Activated T-helper 17 cell treated with anti-CD3 and anti-CD28 coated beads, Interleukin-2, amount 50 U/mL, for 72 hours (primary cell): ENCODE measurements at regions not wholly inside any gene's neighbourhood (a gene's known extent, or its start where the extent isn't known, plus 50 kb on each side); places are given as distances from the start of the nearest gene placed in this dataset.

Source experiments
- ATAC-seq: fragments of 150-1000 bp; cut with Tn5 transposase; replicated peaks from 2 replicates; pipeline ENCODE4 v1.10.0; 2021; ENCODE audit warnings: mild to moderate bottlenecking, moderate library complexity
- H3K27ac Mint-ChIP-seq: one replicate; pipeline ENCODE4 v1.8.0; 2022; ENCODE audit warnings: mixed read lengths
- H3K27me3 Mint-ChIP-seq: one replicate; pipeline ENCODE4 v1.8.0; 2022; ENCODE audit warnings: mixed read lengths
- H3K36me3 Mint-ChIP-seq: one replicate; pipeline ENCODE4 v1.8.0; 2022; ENCODE audit warnings: low read depth, mild to moderate bottlenecking, mixed read lengths
- H3K4me1 Mint-ChIP-seq: one replicate; pipeline ENCODE4 v1.8.0; 2022; ENCODE audit warnings: mixed read lengths
- H3K4me3 Mint-ChIP-seq: one replicate; pipeline ENCODE4 v1.8.0; 2022; ENCODE audit warnings: mild to moderate bottlenecking, mixed read lengths
- H3K9me3 Mint-ChIP-seq: one replicate; pipeline ENCODE4 v1.8.0; 2022; ENCODE audit warnings: mixed read lengths

DNA sequence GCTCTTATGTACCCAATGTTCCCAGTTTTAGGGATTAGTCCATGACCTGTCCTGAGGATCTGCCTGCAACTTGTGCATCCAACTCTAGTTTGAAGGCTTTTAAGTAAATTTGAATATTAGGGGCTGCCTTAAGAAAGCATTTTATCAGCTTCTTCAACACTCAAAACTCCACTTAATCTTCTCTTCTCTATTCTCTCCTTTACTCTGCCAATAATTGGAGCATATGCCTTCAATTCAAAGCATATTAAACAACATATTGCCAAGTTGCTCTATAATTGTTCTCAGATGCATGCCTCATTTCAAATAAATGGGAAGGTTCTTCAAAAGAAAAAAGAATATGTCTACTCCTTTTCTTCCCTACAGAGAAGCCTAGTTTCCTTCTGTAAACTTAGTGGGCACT is 84.8 kb upstream of the NCKAP5 start:
- Mint-ChIP-seq H3K9me3 (peaks cover 3% of the 10 kb centered on the region), H3K27ac (no peak overlapping the region), H3K4me3 (no peak overlapping the region), H3K36me3 (no peaks in the 10 kb centered on the region), H3K27me3 (peaks cover 3% of the 10 kb centered on the region), H3K4me1 (no peaks in the 10 kb centered on the region)
- ATAC-seq = no peak

GRCh38 chr2:133654949-133655348 is 86.7 kb upstream of the NCKAP5 start:
- peaks cover 5% of the 10 kb centered on the region for H3K27me3 Mint-ChIP-seq
- no peaks in the 10 kb centered on the region for H3K4me1 Mint-ChIP-seq
- H3K27ac Mint-ChIP-seq = no peak overlapping the region
- H3K4me3 Mint-ChIP-seq = no peak overlapping the region
- ATAC-seq = no peak
- no peaks in the 10 kb centered on the region for H3K36me3 Mint-ChIP-seq
- H3K9me3 Mint-ChIP-seq = peaks cover 3% of the 10 kb centered on the region

DNA sequence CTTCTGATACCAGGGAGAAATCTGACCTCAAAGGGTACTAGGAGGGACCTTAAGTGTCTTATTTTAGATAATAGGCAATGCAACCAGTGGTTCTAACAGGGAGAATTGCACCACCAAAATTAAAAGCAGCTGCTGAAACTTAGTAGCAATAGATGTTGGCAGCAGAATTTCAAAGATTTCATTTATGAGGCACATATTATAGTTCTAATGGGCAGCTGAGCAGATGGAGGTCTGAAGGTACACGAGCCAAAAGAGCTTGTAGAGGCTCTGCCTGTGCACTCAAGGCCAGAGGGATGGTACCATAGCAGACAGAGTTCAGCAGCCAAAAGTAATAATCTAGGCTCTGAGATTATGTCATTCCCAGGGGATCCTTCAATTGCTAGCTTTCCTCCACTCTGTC is 87.3 kb upstream of the NCKAP5 start:
- no peak for ATAC-seq
- Mint-ChIP-seq H3K9me3 (peaks cover 3% of the 10 kb centered on the region), H3K27me3 (peaks cover 8% of the 10 kb centered on the region), H3K27ac (no peak overlapping the region), H3K4me3 (no peak overlapping the region), H3K4me1 (no peaks in the 10 kb centered on the region), H3K36me3 (no peaks in the 10 kb centered on the region)

- Mint-ChIP-seq H3K9me3 (peaks cover 2% of the 10 kb centered on the region), H3K27me3 (peaks cover 8% of the 10 kb centered on the region), H3K4me3 (no peak overlapping the region), H3K27ac (no peak overlapping the region), H3K36me3 (no peaks in the 10 kb centered on the region), H3K4me1 (no peaks in the 10 kb centered on the region)
- ATAC-seq = no peak
Measured at GRCh38 chr2:133657591-133657990, 89.3 kb upstream of the NCKAP5 start.

DNA sequence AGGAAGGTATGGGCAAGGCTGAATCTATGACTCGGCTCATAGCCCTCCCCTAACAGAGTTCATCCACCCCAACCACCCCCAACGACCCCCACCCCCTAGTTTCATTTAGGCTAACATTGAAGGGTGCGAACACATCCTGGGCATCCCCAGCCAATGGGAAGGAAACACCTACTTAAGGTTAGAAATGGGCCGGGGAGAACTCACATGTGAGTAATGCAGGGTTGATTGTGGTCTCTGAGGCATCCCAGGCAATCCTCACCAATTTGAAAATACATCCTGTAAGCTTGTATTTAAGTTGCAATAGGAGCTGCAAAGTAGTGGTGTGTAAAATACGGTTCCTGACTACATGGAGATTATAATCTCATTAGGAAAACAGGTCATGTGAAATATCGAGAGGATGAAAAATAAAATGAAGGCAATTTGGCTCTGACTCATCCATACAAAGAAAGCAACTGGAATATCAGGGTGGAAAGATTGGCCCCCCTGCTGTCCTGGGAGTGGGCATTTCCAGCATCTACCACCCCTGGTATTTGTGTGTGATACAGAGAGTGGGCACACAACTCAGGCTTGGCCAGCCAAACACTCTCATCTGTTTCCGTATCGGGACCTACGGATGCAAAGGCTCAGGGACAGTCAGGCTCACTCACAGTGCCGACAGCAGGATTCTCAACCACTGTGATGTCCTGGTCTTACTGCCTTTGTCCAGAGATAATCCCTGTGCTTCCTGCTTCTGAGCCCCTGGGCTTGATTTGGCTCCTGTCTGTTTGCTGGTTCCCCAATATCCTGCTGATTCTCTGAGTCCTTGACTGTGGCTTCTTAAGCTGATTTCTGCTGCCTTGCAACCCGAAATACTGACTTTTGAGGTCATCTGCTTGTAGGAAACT is 90.0 kb upstream of the NCKAP5 start:
- H3K9me3 Mint-ChIP-seq = no peaks in the 10 kb centered on the region
- no peaks in the 10 kb centered on the region for H3K4me1 Mint-ChIP-seq
- no peaks in the 10 kb centered on the region for H3K36me3 Mint-ChIP-seq
- ATAC-seq = no peak
- peaks cover 8% of the 10 kb centered on the region for H3K27me3 Mint-ChIP-seq
- H3K27ac Mint-ChIP-seq = no peak overlapping the region
- H3K4me3 Mint-ChIP-seq = no peak overlapping the region

DNA sequence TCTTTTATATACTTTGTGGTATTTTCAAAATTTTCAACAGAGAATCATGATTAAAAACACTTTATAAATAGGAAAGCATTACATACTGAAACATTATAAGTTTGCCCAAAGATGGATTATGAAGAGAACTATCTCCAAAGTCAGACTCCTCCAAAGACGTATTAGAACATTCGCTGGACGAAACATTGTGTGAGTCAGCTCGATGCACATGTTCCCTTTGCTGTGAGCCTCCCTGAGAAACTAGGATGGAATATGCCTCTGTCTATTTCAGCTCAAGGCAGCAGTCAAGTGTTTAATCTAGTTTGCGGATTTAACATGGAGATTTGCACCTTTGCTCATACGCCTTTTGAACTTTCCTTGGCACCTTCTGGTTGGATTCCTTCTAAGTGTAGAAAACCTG is 92.2 kb upstream of the NCKAP5 start:
- Mint-ChIP-seq H3K27me3 (peaks cover 8% of the 10 kb centered on the region), H3K36me3 (no peaks in the 10 kb centered on the region), H3K4me3 (no peak overlapping the region), H3K9me3 (no peaks in the 10 kb centered on the region), H3K4me1 (no peaks in the 10 kb centered on the region), H3K27ac (no peak overlapping the region)
- ATAC-seq = no peak

DNA sequence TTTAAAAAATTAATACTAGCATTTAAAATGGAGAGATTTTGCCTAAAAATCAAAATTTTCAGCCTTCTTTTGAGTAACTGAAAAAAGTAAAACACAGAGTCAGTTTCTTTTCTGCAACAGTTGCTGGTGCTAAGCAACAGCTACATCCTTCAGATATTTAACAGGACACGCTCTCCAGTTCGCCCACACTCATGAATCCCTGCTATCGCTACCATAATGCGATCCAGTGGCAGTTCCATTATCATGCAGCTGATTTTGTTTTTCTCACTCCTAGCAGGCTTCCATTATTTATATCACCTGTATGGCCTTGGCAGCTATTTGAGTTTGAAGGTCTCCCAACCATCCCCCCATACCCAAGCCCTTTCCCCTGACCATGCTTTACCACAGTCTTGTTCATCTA is 93.1 kb upstream of the NCKAP5 start:
- no peak for ATAC-seq
- no peaks in the 10 kb centered on the region for H3K36me3 Mint-ChIP-seq
- no peak overlapping the region for H3K27ac Mint-ChIP-seq
- H3K27me3 Mint-ChIP-seq = peaks cover 8% of the 10 kb centered on the region
- no peaks in the 10 kb centered on the region for H3K4me1 Mint-ChIP-seq
- H3K4me3 Mint-ChIP-seq = no peak overlapping the region
- H3K9me3 Mint-ChIP-seq = no peaks in the 10 kb centered on the region

DNA sequence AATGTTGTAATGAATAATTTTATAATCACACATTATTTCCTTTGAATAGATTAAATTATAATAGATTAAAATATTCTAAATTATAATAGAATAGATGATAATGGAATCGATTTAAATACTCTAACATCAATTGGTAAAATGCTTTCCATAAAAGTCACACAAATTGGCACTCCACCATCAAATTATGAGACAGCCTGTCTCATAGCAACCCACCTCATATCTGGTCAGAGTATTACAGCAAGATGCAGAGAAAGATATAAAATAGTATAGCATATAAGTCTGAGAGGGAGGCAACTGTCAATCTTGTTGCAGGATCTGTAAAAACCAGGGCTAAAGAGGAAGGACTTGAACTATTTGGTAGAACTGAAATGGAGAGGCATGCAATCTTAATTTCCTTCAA is 98.4 kb upstream of the NCKAP5 start:
- no peak for ATAC-seq
- peaks cover 5% of the 10 kb centered on the region for H3K9me3 Mint-ChIP-seq
- H3K4me3 Mint-ChIP-seq = no peak overlapping the region
- no peaks in the 10 kb centered on the region for H3K4me1 Mint-ChIP-seq
- no peaks in the 10 kb centered on the region for H3K27me3 Mint-ChIP-seq
- H3K27ac Mint-ChIP-seq = no peak overlapping the region
- no peaks in the 10 kb centered on the region for H3K36me3 Mint-ChIP-seq

GRCh38 chr2:133667085-133667484 is 98.8 kb upstream of the NCKAP5 start:
- H3K9me3 Mint-ChIP-seq = peaks cover 5% of the 10 kb centered on the region
- H3K36me3 Mint-ChIP-seq = no peaks in the 10 kb centered on the region
- no peaks in the 10 kb centered on the region for H3K4me1 Mint-ChIP-seq
- no peak overlapping the region for H3K4me3 Mint-ChIP-seq
- no peaks in the 10 kb centered on the region for H3K27me3 Mint-ChIP-seq
- peak; percentile 29 for ATAC-seq
- no peak overlapping the region for H3K27ac Mint-ChIP-seq

DNA sequence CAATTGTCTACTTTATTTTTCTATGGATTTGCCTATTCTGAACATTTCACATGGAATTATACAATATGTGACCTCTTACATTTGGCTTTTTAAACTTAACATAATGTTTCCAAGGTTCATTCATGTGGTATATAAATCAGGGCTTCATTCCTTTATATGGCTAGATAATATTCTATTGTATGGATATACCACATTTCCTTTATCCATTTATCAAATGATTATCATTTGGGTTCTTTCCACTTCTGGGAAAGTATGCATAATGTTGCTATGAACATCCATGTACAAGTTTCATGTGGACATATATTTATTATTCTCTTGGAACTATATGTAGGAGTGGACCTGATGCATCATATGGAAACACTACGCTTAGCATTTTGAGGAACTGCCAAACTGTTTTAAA is 99.7 kb upstream of the NCKAP5 start:
- H3K9me3 Mint-ChIP-seq = peaks cover 5% of the 10 kb centered on the region
- no peaks in the 10 kb centered on the region for H3K4me1 Mint-ChIP-seq
- no peak for ATAC-seq
- no peak overlapping the region for H3K27ac Mint-ChIP-seq
- no peaks in the 10 kb centered on the region for H3K27me3 Mint-ChIP-seq
- H3K36me3 Mint-ChIP-seq = no peaks in the 10 kb centered on the region
- no peak overlapping the region for H3K4me3 Mint-ChIP-seq

GRCh38 chr2:133668547-133668946 is 100.3 kb upstream of the NCKAP5 start:
- Mint-ChIP-seq H3K9me3 (peaks cover 5% of the 10 kb centered on the region), H3K27ac (no peak overlapping the region), H3K36me3 (no peaks in the 10 kb centered on the region), H3K4me3 (no peak overlapping the region), H3K27me3 (no peaks in the 10 kb centered on the region), H3K4me1 (no peaks in the 10 kb centered on the region)
- no peak for ATAC-seq

GRCh38 chr2:133673305-133673905 is 105.1 kb upstream of the NCKAP5 start:
- H3K4me3 Mint-ChIP-seq = no peak overlapping the region
- peaks cover 5% of the 10 kb centered on the region for H3K9me3 Mint-ChIP-seq
- no peaks in the 10 kb centered on the region for H3K4me1 Mint-ChIP-seq
- no peak overlapping the region for H3K27ac Mint-ChIP-seq
- H3K27me3 Mint-ChIP-seq = peaks cover 6% of the 10 kb centered on the region
- H3K36me3 Mint-ChIP-seq = no peaks in the 10 kb centered on the region
- no peak for ATAC-seq

- Mint-ChIP-seq H3K27me3 (peaks cover 6% of the 10 kb centered on the region), H3K27ac (no peak overlapping the region), H3K4me1 (no peaks in the 10 kb centered on the region), H3K36me3 (no peaks in the 10 kb centered on the region), H3K9me3 (no peaks in the 10 kb centered on the region), H3K4me3 (no peak overlapping the region)
- no peak for ATAC-seq
Measured at GRCh38 chr2:133674066-133674432, 105.8 kb upstream of the NCKAP5 start.

GRCh38 chr2:133674433-133675331 is 106.4 kb upstream of the NCKAP5 start:
- H3K27ac Mint-ChIP-seq = no peak overlapping the region
- peaks cover 6% of the 10 kb centered on the region for H3K27me3 Mint-ChIP-seq
- no peaks in the 10 kb centered on the region for H3K9me3 Mint-ChIP-seq
- no peaks in the 10 kb centered on the region for H3K36me3 Mint-ChIP-seq
- no peak for ATAC-seq
- H3K4me1 Mint-ChIP-seq = no peaks in the 10 kb centered on the region
- no peak overlapping the region for H3K4me3 Mint-ChIP-seq
